Sigmoid colon (tissue), 4 donors: ENCODE measurements at regions not wholly inside any gene's neighbourhood (a gene's known extent, or its start where the extent isn't known, plus 50 kb on each side); places are given as distances from the start of the nearest gene placed in this dataset.

ENCODE experiments used
- CTCF ChIP-seq, 4 experiments: fragments of 450-650 bp in 3 of 4; fragments of 200-600 bp in 1 of 4; IDR thresholded peaks; one replicate each; pipeline ENCODE4 v1.5.1; 2016 to 2019; ENCODE audit warnings: antibody characterized with exemption in 4 of 4, mild to moderate bottlenecking in 3 of 4, moderate library complexity in 2 of 4
- EP300 ChIP-seq, 4 donors: sonication (generic); formaldehyde crosslinking; IDR thresholded peaks; one replicate each; pipeline ENCODE4 v1.6.1; 2017; ENCODE audit warnings: antibody characterized with exemption in 4 of 4
- POLR2A ChIP-seq, 2 donors: fragments of 450-650 bp; IDR thresholded peaks; one replicate each; pipeline ENCODE4 v1.6.1; 2016; ENCODE audit warnings: antibody characterized with exemption in 2 of 2, mild to moderate bottlenecking in 2 of 2, moderate library complexity in 2 of 2
- POLR2AphosphoS5 ChIP-seq, 4 donors: sonication (generic); formaldehyde crosslinking; IDR thresholded peaks; one replicate each; pipeline ENCODE4 v1.6.1; 2017; ENCODE audit warnings: antibody characterized with exemption in 4 of 4

- TF ChIP-seq CTCF (IDR thresholded peaks at IDR 0.05): no peak
- TF ChIP-seq POLR2A (IDR thresholded peaks at IDR 0.05): no peak
- no peak for TF ChIP-seq POLR2AphosphoS5 (IDR thresholded peaks at IDR 0.05)
- TF ChIP-seq EP300 (IDR thresholded peaks at IDR 0.05): no peak
These were observed 277.1 kb downstream of the SOX11 start for GRCh38 chr2:5969303-5969702.
